ENCODE measurements at regions not wholly inside any gene's neighbourhood (a gene's known extent, or its start where the extent isn't known, plus 50 kb on each side); places are given as distances from the start of the nearest gene placed in this dataset.
A peak's percentile ranks its signal among the peaks of the same experiment; 100 is the strongest.

DNA sequence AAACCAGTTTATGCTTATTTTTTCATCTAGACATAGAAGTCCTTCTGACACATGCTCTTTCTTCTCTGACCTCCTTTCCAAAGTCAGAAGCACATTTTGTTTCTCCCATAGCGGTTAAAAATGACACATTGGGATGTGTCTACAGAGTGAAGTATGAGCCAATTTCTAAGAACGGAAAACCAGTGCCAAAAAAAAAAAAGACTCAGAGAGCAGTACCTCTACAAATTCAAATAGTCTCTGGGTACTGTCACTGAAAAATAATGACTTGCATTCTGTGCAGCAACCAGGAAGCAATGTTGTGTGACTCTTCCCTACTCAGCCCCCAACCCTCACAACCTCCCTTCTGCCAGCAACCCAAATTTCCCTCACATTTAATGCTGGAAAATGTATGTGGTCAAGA is 145.5 kb upstream of the PMFBP1 start:
- peak; percentile 89 for DNase-seq (ENCODE audit: low read depth)

GRCh38 chr16:72313903-72314302 is 141.9 kb upstream of the PMFBP1 start:
- DNase-seq (ENCODE audit: low read depth) = no peak

GRCh38 chr16:72312828-72313227 is 140.9 kb upstream of the PMFBP1 start:
- peak; percentile 6 for DNase-seq (ENCODE audit: low read depth)

DNA sequence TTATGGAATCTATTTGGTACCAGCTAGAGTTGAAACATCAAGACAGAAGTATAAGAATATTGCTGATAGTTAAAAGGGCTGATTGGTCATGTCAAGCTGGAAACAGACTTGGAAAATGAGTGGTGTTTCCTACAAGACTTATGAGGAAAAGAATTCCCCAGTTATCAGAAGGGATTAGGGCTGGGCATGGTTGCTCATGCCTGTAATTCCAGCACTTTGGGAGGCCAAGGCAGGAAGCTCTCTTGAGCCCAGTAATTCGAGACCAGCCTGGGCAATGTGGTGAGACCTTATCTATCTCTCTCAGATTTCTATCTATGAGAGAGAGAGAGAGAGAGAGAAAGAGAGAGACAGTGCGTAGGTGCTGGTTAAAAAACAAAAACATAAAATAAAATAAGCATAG is 139.5 kb upstream of the PMFBP1 start:
- peak; percentile 13 for DNase-seq (ENCODE audit: low read depth)

GRCh38 chr16:72309001-72309400 is 137.0 kb upstream of the PMFBP1 start:
- DNase-seq (ENCODE audit: low read depth) = no peak

- no peak for DNase-seq (ENCODE audit: low read depth)
These were observed 136.4 kb upstream of the PMFBP1 start for GRCh38 chr16:72308396-72308795.

DNA sequence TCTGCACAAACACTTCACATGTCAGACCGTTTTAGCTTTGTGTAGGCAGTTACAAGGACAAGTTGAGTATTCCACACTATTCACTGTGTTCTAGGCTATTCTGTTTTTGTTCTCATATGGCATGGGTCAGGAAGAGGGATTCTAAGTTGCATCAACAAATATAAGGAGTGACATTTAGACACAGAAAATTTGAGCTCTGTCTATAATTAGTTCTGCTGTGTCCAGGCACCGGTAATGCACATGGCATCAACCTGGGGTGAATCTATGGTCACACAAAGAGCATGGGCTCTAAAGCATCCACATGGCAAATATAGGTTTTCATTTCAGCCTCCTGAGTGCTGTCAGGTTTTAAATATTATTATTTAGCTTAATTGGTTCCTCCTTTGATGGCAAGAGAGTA is 130.4 kb upstream of the PMFBP1 start:
- DNase-seq (ENCODE audit: low read depth) = no peak

DNA sequence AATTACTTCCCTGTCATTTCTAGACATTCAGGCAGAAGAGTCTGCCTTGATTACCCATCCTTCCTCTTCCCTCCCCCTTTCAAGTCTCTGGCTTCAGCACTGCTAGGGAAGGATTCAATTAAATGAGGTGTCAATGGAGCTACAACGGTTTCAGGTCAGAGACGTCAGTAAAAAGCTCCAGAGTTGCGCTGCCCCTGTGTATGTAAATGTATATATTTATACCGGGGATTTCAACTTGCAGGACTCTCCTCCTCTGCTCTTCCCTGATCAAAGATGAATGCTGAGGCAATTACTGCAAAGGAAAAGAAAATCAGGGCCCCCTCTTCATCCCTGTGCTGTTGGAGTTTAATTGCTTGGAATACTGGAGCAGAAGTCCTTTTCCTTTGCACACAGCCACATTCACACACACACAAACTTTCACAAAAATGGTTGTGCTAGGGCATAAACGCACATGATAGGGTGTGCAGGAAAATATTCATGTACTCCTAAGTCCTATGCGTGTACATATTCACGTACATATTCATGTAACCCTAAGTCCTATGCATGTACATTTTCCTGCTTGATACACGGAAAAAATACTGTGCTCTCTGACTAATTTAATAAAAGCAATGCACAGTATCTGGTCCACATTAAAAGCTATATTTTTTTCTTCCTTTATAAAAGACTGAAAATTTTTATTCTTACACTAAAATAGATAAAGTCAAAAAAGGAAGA is 129.7 kb upstream of the PMFBP1 start:
- DNase-seq (ENCODE audit: low read depth) = no peak

DNA sequence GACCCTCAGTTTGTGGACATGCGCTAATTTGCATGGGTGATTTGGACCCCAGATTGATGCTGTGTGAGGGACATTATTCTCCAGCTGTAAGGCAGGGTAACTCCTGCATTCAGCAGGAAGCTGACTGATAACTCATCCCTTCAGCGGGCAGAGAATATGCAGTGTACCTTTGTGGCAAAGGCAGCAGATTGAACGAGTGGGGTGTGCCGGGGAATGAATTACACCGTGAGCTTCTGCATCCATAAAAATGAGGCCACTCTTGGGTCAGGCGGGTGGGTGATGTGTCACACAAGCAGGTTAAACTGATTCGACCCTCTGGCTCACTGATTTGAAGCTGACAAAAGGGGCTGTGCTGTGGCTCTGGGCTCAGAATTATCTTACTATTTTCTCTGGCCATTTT is 128.9 kb upstream of the PMFBP1 start:
- no peak for DNase-seq (ENCODE audit: low read depth)

DNA sequence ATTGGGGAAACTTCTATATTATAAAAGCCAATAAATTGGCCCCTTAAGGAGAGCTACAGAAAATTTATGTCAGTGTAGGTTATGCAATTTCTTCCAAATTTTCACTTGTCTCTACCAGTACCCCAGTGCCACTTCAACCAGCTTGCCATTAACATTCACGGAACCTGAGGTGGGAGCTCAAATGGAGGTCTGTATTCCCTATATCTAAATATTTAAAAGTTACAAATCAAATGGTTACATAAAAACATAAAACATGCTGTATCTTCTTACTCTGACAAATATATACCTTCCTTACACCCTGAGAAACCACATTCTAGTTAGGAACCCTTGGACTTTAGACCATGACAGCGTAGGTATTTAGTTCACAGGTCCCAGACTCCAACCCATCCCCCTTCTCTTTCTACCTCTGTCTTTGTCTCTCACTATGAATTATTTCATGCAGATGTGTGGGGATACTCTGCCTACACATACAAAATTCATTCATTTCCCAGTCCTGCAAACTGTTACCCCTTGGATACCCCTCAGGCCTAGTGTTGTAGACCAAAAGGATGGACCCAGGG is 127.8 kb upstream of the PMFBP1 start:
- DNase-seq (ENCODE audit: low read depth) = no peak

DNA sequence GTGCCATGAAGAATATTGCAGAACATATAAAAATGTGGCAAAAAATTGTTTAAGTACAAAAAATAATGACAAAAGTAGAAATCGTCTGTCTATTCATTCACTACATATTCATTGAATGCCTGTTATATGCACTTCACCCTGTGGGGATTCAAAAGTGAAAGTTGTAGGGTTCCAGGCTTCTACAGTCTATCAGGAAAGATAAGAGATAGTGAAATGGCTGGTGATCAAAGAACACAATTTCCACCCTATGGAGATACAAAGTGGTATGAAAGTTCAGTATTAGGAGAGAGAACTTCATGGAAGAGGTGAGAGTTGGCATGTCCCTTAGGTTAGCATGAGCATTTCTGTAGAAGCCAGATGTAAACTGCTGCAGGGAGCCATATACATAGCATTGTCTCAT is 127.0 kb upstream of the PMFBP1 start:
- DNase-seq (ENCODE audit: low read depth) = no peak

- no peak for DNase-seq (ENCODE audit: low read depth)
These were observed 124.0 kb upstream of the PMFBP1 start for GRCh38 chr16:72295914-72296313.

DNA sequence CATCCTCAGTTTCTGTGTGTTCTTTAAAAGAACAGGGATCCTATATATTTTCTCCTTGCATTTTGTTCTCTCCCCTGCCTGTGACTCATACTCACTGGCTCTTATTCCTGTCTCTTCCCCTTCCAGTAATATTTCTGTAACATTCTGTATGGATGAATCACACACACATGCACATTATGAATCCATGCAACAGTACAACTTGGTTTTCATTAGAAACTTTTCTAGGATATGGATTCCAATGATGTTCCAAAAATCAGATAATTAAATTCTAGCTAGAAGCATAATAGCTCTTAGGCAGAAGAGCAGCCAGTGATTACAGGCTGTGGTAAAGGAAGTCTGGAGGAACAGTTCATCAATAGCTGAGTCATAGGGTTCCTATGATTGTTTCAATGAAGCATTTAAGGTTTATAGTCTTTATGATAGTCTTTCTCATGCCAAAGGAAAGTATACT is 119.6 kb upstream of the PMFBP1 start:
- peak; percentile 88 for DNase-seq (ENCODE audit: low read depth)

GRCh38 chr16:72291121-72291520 is 119.2 kb upstream of the PMFBP1 start:
- peak; percentile 2 for DNase-seq (ENCODE audit: low read depth)

GRCh38 chr16:72287649-72288048 is 115.7 kb upstream of the PMFBP1 start:
- no peak for DNase-seq (ENCODE audit: low read depth)

- no peak for DNase-seq (ENCODE audit: low read depth)
These were observed 115.1 kb upstream of the PMFBP1 start for GRCh38 chr16:72286936-72287620.

GRCh38 chr16:72285728-72286127 is 113.8 kb upstream of the PMFBP1 start:
- peak; percentile 57 for DNase-seq (ENCODE audit: low read depth)

DNA sequence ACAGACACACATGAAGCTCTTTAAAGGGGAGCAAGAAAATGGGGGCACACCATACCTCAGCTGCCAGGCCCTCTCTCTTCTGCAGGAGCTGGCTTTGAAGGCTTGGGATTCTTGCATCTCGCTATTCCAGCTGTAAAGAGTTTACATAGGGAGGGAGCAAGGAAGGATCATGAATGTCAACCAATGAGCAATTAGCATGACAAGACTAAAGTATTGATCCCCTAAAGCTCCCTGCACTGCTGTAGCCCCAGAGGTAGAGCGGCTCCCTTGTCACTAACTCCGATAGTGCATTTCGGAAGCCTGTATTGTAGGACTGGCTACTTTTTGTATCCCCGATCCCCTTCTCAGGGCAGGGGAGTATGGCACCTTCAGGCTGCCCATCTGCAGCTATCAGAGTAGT is 113.4 kb upstream of the PMFBP1 start:
- no peak for DNase-seq (ENCODE audit: low read depth)

- DNase-seq (ENCODE audit: low read depth) = peak; percentile 21
These were observed 112.3 kb upstream of the PMFBP1 start for GRCh38 chr16:72284042-72284789.

- DNase-seq (ENCODE audit: low read depth) = no peak
These were observed 110.4 kb upstream of the PMFBP1 start for GRCh38 chr16:72282362-72282761.

- DNase-seq (ENCODE audit: low read depth) = no peak
These were observed 106.3 kb upstream of the PMFBP1 start for GRCh38 chr16:72278301-72278700.

DNA sequence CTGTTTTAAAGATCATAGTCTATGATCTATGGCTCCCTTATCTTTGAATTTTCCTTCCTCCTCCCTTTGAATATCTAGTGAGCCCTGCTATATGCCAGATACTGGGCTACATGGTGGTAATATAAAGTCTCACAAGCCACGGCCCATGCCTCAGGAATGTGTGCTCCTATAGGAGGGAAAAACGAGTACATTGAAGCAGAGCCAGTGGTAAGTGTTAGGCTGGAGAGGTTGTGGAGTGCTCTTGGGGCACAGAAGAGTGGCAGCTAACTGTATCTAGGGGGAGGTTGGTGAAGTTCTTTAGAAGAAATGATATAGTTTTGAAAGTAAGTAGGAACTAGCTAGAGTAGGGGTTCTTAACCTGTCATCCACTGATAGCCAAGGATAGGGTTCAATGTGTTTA is 105.8 kb upstream of the PMFBP1 start:
- no peak for DNase-seq (ENCODE audit: low read depth)

All from stromal cell of bone marrow (primary cell).